GM19455 (cell line): ENCODE measurements at regions not wholly inside any gene's neighbourhood (a gene's known extent, or its start where the extent isn't known, plus 50 kb on each side); places are given as distances from the start of the nearest gene placed in this dataset.

Source experiments
- ATAC-seq: cut with Tn5 transposase; IDR thresholded peaks from one replicate; pipeline ENCODE4 v1.9.1; 2021; ENCODE audit not compliant: unreplicated experiment

GRCh38 chr17:79142375-79142774 is 67.8 kb downstream of the ENGASE start:
- ATAC-seq = no peak

DNA sequence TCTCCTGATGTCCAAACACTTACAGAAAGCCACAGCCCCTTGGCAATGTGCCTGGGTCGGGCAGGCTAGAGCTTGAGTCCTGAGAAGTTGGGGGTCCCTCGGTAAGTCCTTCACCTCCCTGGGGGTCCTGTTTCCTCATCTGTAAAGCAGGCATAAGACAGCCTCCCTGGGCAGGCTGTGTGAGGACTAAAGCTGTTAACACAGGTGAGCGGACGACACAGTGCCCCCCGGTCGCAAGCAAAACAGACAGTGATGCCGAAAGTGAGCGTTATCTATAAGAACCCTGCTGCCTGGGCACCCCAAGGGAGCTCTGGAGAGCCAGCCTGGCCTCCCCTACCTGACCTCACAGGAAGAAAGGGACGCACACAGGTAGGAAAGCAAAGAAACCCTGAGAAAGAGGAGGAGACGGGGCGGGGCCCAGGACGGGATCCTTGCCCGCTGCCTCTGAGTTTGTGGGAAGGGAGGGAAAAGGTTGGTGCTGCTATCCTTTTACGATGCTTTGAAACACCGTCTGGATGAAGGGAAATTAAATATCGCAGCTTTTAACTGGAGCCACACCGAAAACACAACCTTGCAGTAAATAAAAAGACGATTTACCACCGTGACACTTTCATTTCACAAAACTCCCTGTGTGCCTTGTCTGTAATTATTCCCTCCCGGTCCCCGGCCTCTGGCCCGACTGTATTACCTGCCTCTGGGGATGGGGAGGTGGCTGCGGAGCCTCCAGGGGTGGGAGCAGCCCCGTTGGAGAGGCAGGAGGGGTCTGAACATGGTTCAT is 67.1 kb downstream of the ENGASE start:
- ATAC-seq = no peak

- ATAC-seq = no peak
Observed at GRCh38 chr17:79138826-79139225, 64.2 kb downstream of the ENGASE start.

DNA sequence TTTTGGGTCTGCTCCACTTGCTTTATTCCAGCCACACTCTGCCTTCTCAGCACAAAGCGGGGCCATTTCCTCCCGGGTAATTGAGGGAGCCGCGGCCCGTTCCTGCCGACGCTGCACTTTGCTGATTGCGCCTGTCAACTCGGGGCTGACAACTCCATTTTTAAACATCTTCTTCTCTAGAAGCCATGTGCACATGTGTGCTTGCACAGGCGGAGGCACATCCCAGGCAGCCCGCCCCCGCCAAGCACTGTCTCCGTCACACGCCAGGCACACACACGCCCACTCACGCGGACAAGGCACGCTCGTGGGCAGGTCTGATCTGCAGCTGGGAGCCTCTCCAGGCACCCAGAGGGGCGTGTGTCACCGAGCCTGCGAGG is 63.2 kb downstream of the ENGASE start:
- ATAC-seq = no peak

GRCh38 chr17:79137015-79137788 is 62.6 kb downstream of the ENGASE start:
- no peak for ATAC-seq

- ATAC-seq = no peak
Observed at GRCh38 chr17:79136596-79136995, 62.0 kb downstream of the ENGASE start.
